H9 (cell line): ENCODE measurements at regions not wholly inside any gene's neighbourhood (a gene's known extent, or its start where the extent isn't known, plus 50 kb on each side); places are given as distances from the start of the nearest gene placed in this dataset.

Experiments
- DNase-seq: peaks from one replicate; pipeline ENCODE4 v3.0.0-alpha.2; 2017
- H2AFZ ChIP-seq: one replicate; pipeline ENCODE4 v1.6.1; 2013; ENCODE audit warnings: mild to moderate bottlenecking, low read length, control low read depth, moderate library complexity
- H2AK5ac ChIP-seq: 2 replicates; pipeline ENCODE4 v1.6.1; 2013; ENCODE audit warnings: low read length, control low read depth, mixed read lengths; ENCODE audit not compliant: insufficient read length
- H2BK120ac ChIP-seq: one replicate; pipeline ENCODE4 v1.6.1; 2013; ENCODE audit warnings: low read depth, mild to moderate bottlenecking, low read length, control low read depth, inconsistent platforms; ENCODE audit not compliant: poor library complexity, severe bottlenecking
- H2BK12ac ChIP-seq: 2 replicates; pipeline ENCODE4 v1.6.1; 2013; ENCODE audit warnings: low read length, control low read depth, mixed read lengths, low read depth; ENCODE audit not compliant: insufficient read length
- H2BK15ac ChIP-seq: 2 replicates; pipeline ENCODE4 v1.6.1; 2013; ENCODE audit warnings: low read depth, low read length, control low read depth
- H2BK20ac ChIP-seq: one replicate; pipeline ENCODE4 v1.6.1; 2013; ENCODE audit warnings: low read depth, mild to moderate bottlenecking, low read length, control low read depth, inconsistent platforms; ENCODE audit not compliant: poor library complexity, severe bottlenecking
- H2BK5ac ChIP-seq: 2 replicates; pipeline ENCODE4 v1.6.1; 2013; ENCODE audit warnings: low read length, control low read depth, mixed read lengths; ENCODE audit not compliant: insufficient read length
- H3K14ac ChIP-seq: 2 replicates; pipeline ENCODE4 v1.6.1; 2013; ENCODE audit warnings: low read length, control low read depth; ENCODE audit not compliant: insufficient read depth
- H3K18ac ChIP-seq: 2 replicates; pipeline ENCODE4 v1.6.1; 2013; ENCODE audit warnings: low read depth, mild to moderate bottlenecking, mixed read lengths, low read length, control low read depth; ENCODE audit not compliant: insufficient read length
- H3K23ac ChIP-seq: 2 replicates; pipeline ENCODE4 v1.6.1; 2013; ENCODE audit warnings: low read length, control low read depth, mixed read lengths, low read depth; ENCODE audit not compliant: insufficient read length
- H3K23me2 ChIP-seq: 2 replicates; pipeline ENCODE4 v1.6.1; 2013; ENCODE audit warnings: low read depth, mild to moderate bottlenecking, mixed read lengths, low read length, control low read depth; ENCODE audit not compliant: insufficient read length, poor library complexity, severe bottlenecking
- H3K27ac ChIP-seq: 2 replicates; pipeline ENCODE4 v1.5.1; 2013; ENCODE audit warnings: low read length, control low read depth, mixed read lengths, low read depth; ENCODE audit not compliant: insufficient read length
- H3K27me3 ChIP-seq: 2 replicates; pipeline ENCODE4 v1.6.1; 2013; ENCODE audit warnings: low read length, control low read depth, inconsistent platforms; ENCODE audit not compliant: insufficient read depth
- H3K4ac ChIP-seq: 2 replicates; pipeline ENCODE4 v1.6.1; 2013; ENCODE audit warnings: low read depth, mild to moderate bottlenecking, control low read depth, inconsistent platforms, low read length, moderate library complexity
- H3K4me1 ChIP-seq: 2 replicates; pipeline ENCODE4 v1.6.1; 2013; ENCODE audit warnings: low read length, control low read depth, inconsistent platforms; ENCODE audit not compliant: insufficient read depth
- H3K4me2 ChIP-seq: 2 replicates; pipeline ENCODE4 v1.6.1; 2013; ENCODE audit warnings: low read length, control low read depth, mixed read lengths; ENCODE audit not compliant: insufficient read length, insufficient read depth
- H3K56ac ChIP-seq: 2 replicates; pipeline ENCODE4 v1.6.1; 2013; ENCODE audit warnings: low read depth, mild to moderate bottlenecking, mixed read lengths, low read length, control low read depth; ENCODE audit not compliant: insufficient read length
- H3K79me1 ChIP-seq: 2 replicates; pipeline ENCODE4 v1.6.1; 2013; ENCODE audit warnings: low read depth, mild to moderate bottlenecking, moderate library complexity, low read length, control low read depth, inconsistent platforms; ENCODE audit not compliant: insufficient read depth, poor library complexity, severe bottlenecking
- H3K79me2 ChIP-seq: 2 replicates; pipeline ENCODE4 v1.6.1; 2013; ENCODE audit warnings: low read length, control low read depth, inconsistent platforms; ENCODE audit not compliant: insufficient read depth
- H3K9ac ChIP-seq: 2 replicates; pipeline ENCODE4 v1.6.1; 2013; ENCODE audit warnings: low read length, control low read depth, mixed read lengths; ENCODE audit not compliant: insufficient read length; ENCODE audit errors: extremely low read depth
- H3K9me3 ChIP-seq: one replicate; pipeline ENCODE4 v1.6.1; 2013; ENCODE audit warnings: low read depth, low read length, inconsistent platforms; ENCODE audit not compliant: control insufficient read depth
- H3T11ph ChIP-seq: one replicate; pipeline ENCODE4 v1.6.1; 2013; ENCODE audit warnings: mild to moderate bottlenecking, low read length, control low read depth, inconsistent platforms
- H4K20me1 ChIP-seq: one replicate; pipeline ENCODE4 v1.6.1; 2013; ENCODE audit not compliant: control insufficient read depth, insufficient read length, insufficient read depth
- H4K5ac ChIP-seq: 2 replicates; pipeline ENCODE4 v1.6.1; 2013; ENCODE audit warnings: low read depth, mild to moderate bottlenecking, mixed read lengths, low read length, control low read depth; ENCODE audit not compliant: insufficient read length
- H4K8ac ChIP-seq: replicated peaks from 2 replicates; pipeline ENCODE4 v1.6.1; 2013; ENCODE audit warnings: low read length, control low read depth, mixed read lengths, low read depth; ENCODE audit not compliant: insufficient read length
- H4K91ac ChIP-seq: 2 replicates; pipeline ENCODE4 v1.6.1; 2013; ENCODE audit warnings: low read depth, mild to moderate bottlenecking, moderate library complexity, mixed read lengths, low read length, control low read depth; ENCODE audit not compliant: insufficient read length
- H3K27ac Mint-ChIP-seq, 3 experiments: 2 replicates in 2 of 3; 3 replicates in 1 of 3; pipeline ENCODE4 v1.8.0; 2020 to 2021; ENCODE audit warnings: mixed read lengths in 3 of 3, mild to moderate bottlenecking in 1 of 3, moderate library complexity in 1 of 3
- H3K27me3 Mint-ChIP-seq: 2 replicates; pipeline ENCODE4 v1.8.0; 2021; ENCODE audit warnings: low read depth, mild to moderate bottlenecking, moderate library complexity, mixed read lengths
- H3K36me3 Mint-ChIP-seq, 3 experiments: 2 replicates in 2 of 3; 3 replicates in 1 of 3; pipeline ENCODE4 v1.8.0; 2020 to 2021; ENCODE audit warnings: low read depth in 3 of 3, mixed read lengths in 3 of 3; ENCODE audit not compliant: insufficient read depth in 1 of 3
- H3K4me1 Mint-ChIP-seq, 2 experiments: 2 replicates each; pipeline ENCODE4 v1.8.0; 2020; ENCODE audit warnings: mixed read lengths in 2 of 2
- H3K4me3 Mint-ChIP-seq, 2 experiments: 2 replicates in 1 of 2; 3 replicates in 1 of 2; pipeline ENCODE4 v1.8.0; 2020 to 2021; ENCODE audit warnings: mild to moderate bottlenecking in 2 of 2, mixed read lengths in 2 of 2, moderate library complexity in 1 of 2
- H3K9me3 Mint-ChIP-seq, 2 experiments: 2 replicates in 1 of 2; 3 replicates in 1 of 2; pipeline ENCODE4 v1.8.0; 2020; ENCODE audit warnings: mild to moderate bottlenecking in 2 of 2, mixed read lengths in 2 of 2, moderate library complexity in 1 of 2
- CTCF ChIP-seq: fragments of 200-600 bp; sonication (generic); conservative IDR thresholded peaks from 3 replicates; pipeline ENCODE4 v1.8.0; 2021; ENCODE audit warnings: antibody characterized with exemption, mild to moderate bottlenecking
- WGBS: extraction: QIAGEN DNeasy Blood & Tissue Kit; methylation state at CpG from one replicate; pipeline ENCODE4 v1.1.7; 2013; ENCODE audit warnings: missing lambda C conversion rate, low lambda C conversion rate, mixed read lengths; ENCODE audit not compliant: insufficient read length; ENCODE audit errors: extremely low coverage; 5-methylcytosine and 5-hydroxymethylcytosine counted together

GRCh38 chr5:24053737-24054136 lies 546.3 kb downstream of the PRDM9 start:
- Histone ChIP-seq H2BK15ac (no peak overlapping the region), H3K4ac (no peak overlapping the region), H2BK120ac (no peak overlapping the region), H3K18ac (no peak overlapping the region), H3K27ac (no peak overlapping the region), H3K23me2 (no peaks in the 10 kb centered on the region), H2AFZ (no peak overlapping the region), H2AK5ac (no peak overlapping the region), H3K27me3 (no peaks in the 10 kb centered on the region), H3T11ph (no peak overlapping the region), H3K79me1 (no peaks in the 10 kb centered on the region), H3K4me1 (no peaks in the 10 kb centered on the region), H3K56ac (no peak overlapping the region), H2BK20ac (no peak overlapping the region), H3K4me2 (no peak overlapping the region), H2BK12ac (no peak overlapping the region), H3K79me2 (no peaks in the 10 kb centered on the region), H3K9me3 (no peaks in the 10 kb centered on the region), H2BK5ac (no peak overlapping the region), H4K20me1 (no peaks in the 10 kb centered on the region), H4K8ac (no peak overlapping the region), H3K23ac (no peak overlapping the region), H3K14ac (no peak overlapping the region), H3K9ac (no peak overlapping the region), H4K91ac (no peak overlapping the region), H4K5ac (no peak overlapping the region)
- H3K9me3 Mint-ChIP-seq = no peaks in the 10 kb centered on the region; a peak in 1 of 5 replicates
- no peaks in the 10 kb centered on the region; a peak in 1 of 7 replicates for H3K36me3 Mint-ChIP-seq
- no peak for TF ChIP-seq CTCF
- WGBS = no CpG with 5 or more reads among the region's 2 CpGs
- no peak overlapping the region for H3K27ac Mint-ChIP-seq
- H3K4me1 Mint-ChIP-seq = 0 out of 4 replicates have a peak, but pooled peaks cover 0 to 2% of the 10 kb centered on the region in 2 experiments
- H3K27me3 Mint-ChIP-seq = no peaks in the 10 kb centered on the region; the same call in 1 of the 2 replicates
- DNase-seq = no peak
- no peak overlapping the region for H3K4me3 Mint-ChIP-seq
